Right atrium auricular region (tissue), 2 donors: ENCODE measurements at regions not wholly inside any gene's neighbourhood (a gene's known extent, or its start where the extent isn't known, plus 50 kb on each side); places are given as distances from the start of the nearest gene placed in this dataset.

Experiments used
- DNase-seq: peaks from one replicate; pipeline ENCODE4 v3.0.0-alpha.2; 2019; ENCODE audit warnings: low spot score
- H3K27ac ChIP-seq, 2 donors: fragments of 200-600 bp; sonication (generic); 1 replicate in 1 of 2; 2 replicates in 1 of 2; pipeline ENCODE4 v1.5.1; 2016 to 2019
- H3K27me3 ChIP-seq, 2 donors: fragments of 200-600 bp; sonication (generic); one replicate each; pipeline versions ENCODE4 v1.5.1 to v1.6.0; 2017 to 2019
- H3K36me3 ChIP-seq: fragments of 200-600 bp; sonication (generic); one replicate; pipeline ENCODE4 v1.5.1; 2016
- H3K4me1 ChIP-seq, 2 donors: fragments of 200-600 bp; sonication (generic); one replicate each; pipeline versions ENCODE4 v1.5.1 to v1.6.0; 2017 to 2019
- H3K4me3 ChIP-seq, 2 donors: fragments of 200-600 bp; sonication (generic); 1 replicate in 1 of 2; 2 replicates in 1 of 2; pipeline ENCODE4 v1.5.1; 2017 to 2019; ENCODE audit warnings: mild to moderate bottlenecking in 1 of 2, moderate library complexity in 1 of 2
- H3K9me3 ChIP-seq, 2 donors: fragments of 200-600 bp; sonication (generic); one replicate each; pipeline ENCODE4 v1.5.1; 2019
- TF ChIP-seq, protein P1 (sequence below), 2 donors: fragments of 200-600 bp; sonication (generic); IDR thresholded peaks; one replicate each; pipeline ENCODE4 v1.5.1; 2019; ENCODE audit warnings: antibody characterized with exemption in 2 of 2

DNA sequence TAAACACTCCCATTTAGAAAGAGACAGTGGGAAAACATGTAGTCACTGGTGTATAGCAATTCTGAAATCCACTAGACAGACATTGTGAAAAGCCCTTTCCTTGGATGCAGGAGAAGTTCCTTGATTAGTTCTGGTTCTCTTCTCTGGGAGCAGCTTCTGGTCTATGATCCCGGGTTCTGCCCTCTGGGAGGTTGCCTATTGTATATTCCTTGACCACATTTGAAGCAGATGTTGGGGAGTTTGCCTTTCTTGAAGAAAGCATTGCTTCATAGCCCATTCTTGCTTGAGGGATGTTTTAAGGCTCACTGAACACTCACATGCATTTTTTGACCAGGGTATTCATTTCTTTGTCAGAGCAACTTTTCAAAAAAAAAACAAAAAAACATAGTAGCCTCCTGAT, 211.9 kb downstream of the NDFIP2 start:
- H3K9me3 ChIP-seq = no peaks in the 10 kb centered on the region

DNA sequence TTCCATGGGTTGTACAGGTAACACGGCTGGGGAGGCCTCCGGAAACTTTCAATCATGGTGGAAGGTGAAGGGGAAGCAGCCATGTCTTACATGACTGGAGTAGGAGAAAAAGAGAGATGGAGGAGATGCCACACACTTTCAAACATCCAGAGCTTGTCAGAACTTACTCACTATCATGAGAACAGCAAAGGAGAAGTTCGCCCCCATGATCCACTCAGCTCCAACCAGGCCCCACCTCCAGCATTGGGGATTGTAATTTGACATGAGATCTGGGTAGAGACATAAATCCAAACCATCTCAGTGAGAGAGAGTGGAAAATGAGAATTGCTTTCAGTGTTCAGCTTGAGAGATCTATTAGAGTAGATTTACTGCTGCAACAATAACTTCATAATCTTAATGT, 210.9 kb downstream of the NDFIP2 start:
- no peak for DNase-seq
- Histone ChIP-seq H3K4me1 (no peaks in the 10 kb centered on the region), H3K27me3 (no peaks in the 10 kb centered on the region), H3K27ac (no peak overlapping the region), H3K9me3 (no peaks in the 10 kb centered on the region), H3K4me3 (no peak overlapping the region), H3K36me3 (no peaks in the 10 kb centered on the region)
- TF ChIP-seq, protein P1, sequence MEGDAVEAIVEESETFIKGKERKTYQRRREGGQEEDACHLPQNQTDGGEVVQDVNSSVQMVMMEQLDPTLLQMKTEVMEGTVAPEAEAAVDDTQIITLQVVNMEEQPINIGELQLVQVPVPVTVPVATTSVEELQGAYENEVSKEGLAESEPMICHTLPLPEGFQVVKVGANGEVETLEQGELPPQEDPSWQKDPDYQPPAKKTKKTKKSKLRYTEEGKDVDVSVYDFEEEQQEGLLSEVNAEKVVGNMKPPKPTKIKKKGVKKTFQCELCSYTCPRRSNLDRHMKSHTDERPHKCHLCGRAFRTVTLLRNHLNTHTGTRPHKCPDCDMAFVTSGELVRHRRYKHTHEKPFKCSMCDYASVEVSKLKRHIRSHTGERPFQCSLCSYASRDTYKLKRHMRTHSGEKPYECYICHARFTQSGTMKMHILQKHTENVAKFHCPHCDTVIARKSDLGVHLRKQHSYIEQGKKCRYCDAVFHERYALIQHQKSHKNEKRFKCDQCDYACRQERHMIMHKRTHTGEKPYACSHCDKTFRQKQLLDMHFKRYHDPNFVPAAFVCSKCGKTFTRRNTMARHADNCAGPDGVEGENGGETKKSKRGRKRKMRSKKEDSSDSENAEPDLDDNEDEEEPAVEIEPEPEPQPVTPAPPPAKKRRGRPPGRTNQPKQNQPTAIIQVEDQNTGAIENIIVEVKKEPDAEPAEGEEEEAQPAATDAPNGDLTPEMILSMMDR (IDR thresholded peaks at IDR 0.05) = no peak

More for the DNA sequence above, 211.9 kb downstream of the NDFIP2 start:
- TF ChIP-seq, protein P1 (IDR thresholded peaks at IDR 0.05) = no peak
- H3K27ac ChIP-seq = no peak overlapping the region
- no peak overlapping the region for H3K4me3 ChIP-seq
- DNase-seq = no peak
- no peaks in the 10 kb centered on the region for H3K36me3 ChIP-seq
- H3K27me3 ChIP-seq = no peaks in the 10 kb centered on the region
- no peaks in the 10 kb centered on the region for H3K4me1 ChIP-seq

DNA sequence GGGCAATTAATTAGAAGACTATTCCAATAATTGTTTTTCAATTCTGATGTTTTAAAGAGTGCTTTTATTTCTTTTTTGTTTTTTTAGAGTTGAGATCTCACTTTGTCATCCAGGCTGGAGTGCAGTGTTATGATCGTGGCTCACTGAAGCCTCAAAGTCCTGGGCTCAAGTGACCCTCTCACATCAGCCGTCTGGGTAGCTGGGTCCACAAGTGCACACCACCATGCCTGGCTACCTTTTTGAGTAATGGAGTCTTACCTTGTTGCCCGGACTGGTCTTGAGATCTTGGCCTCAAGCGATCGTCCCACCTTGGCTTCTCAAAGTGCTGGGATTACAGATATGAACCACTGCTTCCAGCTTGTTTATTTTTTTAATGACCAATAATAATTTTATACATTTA, 207.8 kb downstream of the NDFIP2 start:
- H3K4me3 ChIP-seq = no peak overlapping the region
- no peak overlapping the region for H3K27ac ChIP-seq
- H3K9me3 ChIP-seq = no peaks in the 10 kb centered on the region
- H3K36me3 ChIP-seq = no peaks in the 10 kb centered on the region
- no peaks in the 10 kb centered on the region for H3K4me1 ChIP-seq
- TF ChIP-seq, protein P1 (IDR thresholded peaks at IDR 0.05) = no peak
- no peaks in the 10 kb centered on the region for H3K27me3 ChIP-seq
- DNase-seq = no peak

DNA sequence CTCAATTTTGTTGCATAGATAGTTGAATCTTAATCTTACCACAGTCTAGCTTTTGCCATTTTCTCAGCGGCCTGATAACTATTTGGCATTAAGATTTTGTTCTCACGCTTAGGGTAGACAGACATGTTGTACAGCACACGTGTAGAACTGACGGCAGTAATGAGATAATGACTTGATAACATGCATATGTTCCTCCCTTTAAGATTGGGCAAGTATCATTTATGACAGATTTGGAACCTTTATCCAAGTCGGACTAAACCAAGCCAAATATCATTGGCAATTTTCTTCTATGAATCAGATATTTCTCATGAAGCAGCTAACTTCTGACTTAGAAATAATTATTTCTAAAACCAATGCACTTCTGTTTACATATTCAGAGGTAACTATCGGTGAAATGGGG, 205.5 kb downstream of the NDFIP2 start:
- H3K4me1 ChIP-seq = no peaks in the 10 kb centered on the region
- H3K9me3 ChIP-seq = peaks cover 0 to 12% of the 10 kb centered on the region in 2 donors
- H3K4me3 ChIP-seq = no peak overlapping the region
- H3K27me3 ChIP-seq = no peaks in the 10 kb centered on the region
- TF ChIP-seq, protein P1 (IDR thresholded peaks at IDR 0.05) = no peak
- H3K27ac ChIP-seq = no peak overlapping the region
- H3K36me3 ChIP-seq = no peaks in the 10 kb centered on the region
- no peak for DNase-seq

DNA sequence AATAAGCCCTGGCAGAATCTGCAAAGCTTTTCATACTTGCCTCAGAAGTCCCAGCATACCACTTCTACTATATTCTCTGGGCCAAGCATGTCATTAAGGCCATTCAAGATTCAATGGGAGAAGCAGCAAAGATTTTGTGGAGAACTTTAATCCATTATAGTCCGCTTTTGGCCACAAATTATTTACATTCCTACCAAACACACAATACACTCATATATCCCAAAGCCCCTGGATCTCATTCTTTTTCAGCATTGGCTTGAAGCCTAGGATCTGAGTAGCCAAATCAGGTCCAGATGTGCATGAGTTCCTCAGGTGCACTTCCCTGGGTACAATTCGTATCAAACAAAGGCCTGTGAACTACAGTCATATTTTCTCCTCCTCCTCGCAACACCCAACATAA, 203.4 kb downstream of the NDFIP2 start:
- peaks cover 0 to 12% of the 10 kb centered on the region in 2 donors for H3K9me3 ChIP-seq
- H3K4me1 ChIP-seq = no peaks in the 10 kb centered on the region
- DNase-seq = no peak
- H3K36me3 ChIP-seq = no peaks in the 10 kb centered on the region
- no peaks in the 10 kb centered on the region for H3K27me3 ChIP-seq
- TF ChIP-seq, protein P1 (IDR thresholded peaks at IDR 0.05) = no peak
- no peak overlapping the region for H3K4me3 ChIP-seq
- H3K27ac ChIP-seq = no peak overlapping the region

DNA sequence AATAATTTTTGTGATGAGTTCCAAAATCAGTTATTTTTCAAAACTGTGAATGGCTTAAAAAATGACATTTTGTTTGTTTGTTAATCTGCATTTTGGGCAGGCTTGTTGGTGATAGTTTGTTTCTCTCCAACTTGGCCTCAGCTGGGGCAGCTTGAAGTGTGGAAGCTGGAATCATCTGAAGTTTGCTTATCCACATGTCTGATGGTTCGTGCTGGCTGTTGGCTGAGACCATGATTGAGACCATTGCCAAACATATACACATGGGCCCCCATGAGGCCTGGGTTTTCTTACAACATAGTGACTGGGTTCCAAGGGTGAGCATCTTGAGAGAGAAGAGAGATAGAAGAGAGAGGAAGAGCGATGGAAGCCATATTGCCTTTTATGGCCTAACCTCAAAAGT, 201.2 kb downstream of the NDFIP2 start:
- TF ChIP-seq, protein P1 (IDR thresholded peaks at IDR 0.05) = no peak
- Histone ChIP-seq H3K4me3 (no peak overlapping the region), H3K4me1 (no peaks in the 10 kb centered on the region), H3K27me3 (no peaks in the 10 kb centered on the region), H3K36me3 (no peaks in the 10 kb centered on the region), H3K27ac (no peak overlapping the region), H3K9me3 (peaks cover 0 to 12% of the 10 kb centered on the region in 2 donors)
- DNase-seq = no peak
